WI38 (cell line): ENCODE measurements at regions not wholly inside any gene's neighbourhood (a gene's known extent, or its start where the extent isn't known, plus 50 kb on each side); places are given as distances from the start of the nearest gene placed in this dataset.

Experiments used
- H3K4me3 ChIP-seq: 2 replicates; pipeline ENCODE4 v1.5.1; 2011; ENCODE audit warnings: low read depth, mild to moderate bottlenecking, control low read depth, low read length
- TF ChIP-seq, protein P1 (sequence below): IDR thresholded peaks from 2 replicates; pipeline ENCODE4 v1.5.1; 2012; ENCODE audit warnings: low read depth, mild to moderate bottlenecking, control low read depth, low read length

DNA sequence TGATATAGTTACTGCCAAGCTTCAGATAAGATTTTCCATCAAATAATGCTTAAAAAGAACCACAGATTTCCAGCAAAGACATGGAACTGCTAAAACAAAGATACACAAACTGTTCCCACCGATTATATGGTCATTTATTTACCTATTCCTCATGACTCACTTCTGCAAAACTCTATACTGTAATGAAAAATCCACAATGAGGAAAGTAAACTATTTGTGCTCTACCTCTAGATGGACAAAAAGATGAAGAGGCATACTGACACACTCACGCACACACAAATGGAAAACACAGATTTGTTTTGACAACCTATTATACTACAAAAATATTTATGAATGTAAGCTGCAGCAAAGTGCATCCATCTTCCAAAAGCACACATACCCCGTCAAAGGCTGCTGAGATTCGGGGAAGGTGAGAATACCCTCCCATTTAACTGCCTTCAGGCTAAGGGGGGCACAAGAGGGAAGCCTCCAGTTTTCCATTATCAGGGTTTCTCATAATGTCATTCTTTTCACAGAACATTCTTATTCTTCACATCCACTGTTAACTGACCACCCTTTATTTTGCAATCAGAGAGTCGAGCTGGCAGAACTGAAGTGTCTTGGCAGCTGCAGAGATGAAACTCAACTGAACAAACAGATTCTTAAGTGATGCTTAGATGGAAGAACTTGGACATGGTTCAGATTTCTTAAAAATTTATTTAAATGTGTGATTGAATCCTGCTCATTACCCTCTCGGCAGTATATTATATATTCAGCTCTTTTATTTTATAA is 115.9 kb upstream of the TANK start:
- H3K4me3 ChIP-seq, result no peak overlapping the region
- TF ChIP-seq, protein P1, sequence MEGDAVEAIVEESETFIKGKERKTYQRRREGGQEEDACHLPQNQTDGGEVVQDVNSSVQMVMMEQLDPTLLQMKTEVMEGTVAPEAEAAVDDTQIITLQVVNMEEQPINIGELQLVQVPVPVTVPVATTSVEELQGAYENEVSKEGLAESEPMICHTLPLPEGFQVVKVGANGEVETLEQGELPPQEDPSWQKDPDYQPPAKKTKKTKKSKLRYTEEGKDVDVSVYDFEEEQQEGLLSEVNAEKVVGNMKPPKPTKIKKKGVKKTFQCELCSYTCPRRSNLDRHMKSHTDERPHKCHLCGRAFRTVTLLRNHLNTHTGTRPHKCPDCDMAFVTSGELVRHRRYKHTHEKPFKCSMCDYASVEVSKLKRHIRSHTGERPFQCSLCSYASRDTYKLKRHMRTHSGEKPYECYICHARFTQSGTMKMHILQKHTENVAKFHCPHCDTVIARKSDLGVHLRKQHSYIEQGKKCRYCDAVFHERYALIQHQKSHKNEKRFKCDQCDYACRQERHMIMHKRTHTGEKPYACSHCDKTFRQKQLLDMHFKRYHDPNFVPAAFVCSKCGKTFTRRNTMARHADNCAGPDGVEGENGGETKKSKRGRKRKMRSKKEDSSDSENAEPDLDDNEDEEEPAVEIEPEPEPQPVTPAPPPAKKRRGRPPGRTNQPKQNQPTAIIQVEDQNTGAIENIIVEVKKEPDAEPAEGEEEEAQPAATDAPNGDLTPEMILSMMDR, result no peak

DNA sequence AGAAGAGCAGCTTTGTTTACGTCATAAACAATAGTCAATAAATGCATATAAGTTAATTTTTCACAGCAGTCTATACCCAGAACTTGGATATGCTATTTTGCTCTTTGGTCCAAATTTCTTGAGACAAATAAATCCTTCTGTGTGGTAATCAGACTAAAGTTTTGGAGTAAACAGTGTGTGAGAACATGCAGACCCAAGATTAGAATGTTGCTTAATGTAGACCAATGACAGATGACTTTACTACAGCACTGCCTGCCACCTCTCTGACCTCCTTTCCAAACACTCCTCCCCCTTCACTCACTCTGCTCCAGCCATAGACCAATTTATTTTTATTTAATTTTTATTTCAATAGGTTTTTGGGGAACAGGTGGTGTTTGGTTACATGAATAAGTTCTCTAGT is 115.3 kb upstream of the TANK start:
- no peak overlapping the region for H3K4me3 ChIP-seq
- TF ChIP-seq, protein P1, result no peak

DNA sequence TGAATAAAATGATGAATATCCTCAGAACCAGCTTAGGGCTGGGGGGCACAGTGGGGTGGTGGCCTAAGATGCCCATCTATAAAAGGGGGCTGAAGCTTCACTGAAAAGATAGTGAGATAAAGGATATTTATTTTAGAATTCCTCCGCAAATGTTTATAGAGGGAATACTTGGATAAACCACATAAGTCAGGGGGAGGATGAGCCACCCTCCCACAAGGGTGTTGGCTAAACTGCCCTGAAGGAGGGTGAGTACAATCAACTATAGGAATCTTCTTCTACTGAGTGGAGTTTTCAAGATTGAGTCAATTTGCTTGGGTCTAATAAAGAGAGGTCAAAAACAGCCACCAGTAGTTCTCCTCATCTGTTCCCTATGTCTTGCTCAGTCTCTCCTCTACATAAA is 114.5 kb upstream of the TANK start:
- H3K4me3 ChIP-seq, result no peak overlapping the region
- TF ChIP-seq, protein P1, result no peak

DNA sequence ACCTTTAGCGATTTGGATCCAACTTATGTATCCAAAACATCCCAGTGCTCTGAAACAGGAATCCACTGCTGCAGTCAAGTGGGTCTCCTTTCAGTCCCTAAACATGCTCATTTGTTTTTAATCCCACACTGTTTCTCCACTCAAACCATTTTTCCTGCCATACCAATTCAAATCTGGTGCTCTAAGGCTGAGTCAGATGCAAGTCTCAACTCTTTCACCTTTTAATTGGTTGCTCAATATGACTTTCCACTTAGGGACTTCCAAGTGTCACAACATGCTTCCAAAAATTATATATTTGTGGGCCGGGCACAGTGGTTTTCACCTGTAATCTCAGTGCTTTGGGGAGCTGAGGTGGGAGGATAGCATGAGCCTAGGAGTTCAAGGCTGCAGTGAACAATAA is 113.4 kb upstream of the TANK start:
- H3K4me3 ChIP-seq, result no peak overlapping the region
- TF ChIP-seq, protein P1, result no peak

DNA sequence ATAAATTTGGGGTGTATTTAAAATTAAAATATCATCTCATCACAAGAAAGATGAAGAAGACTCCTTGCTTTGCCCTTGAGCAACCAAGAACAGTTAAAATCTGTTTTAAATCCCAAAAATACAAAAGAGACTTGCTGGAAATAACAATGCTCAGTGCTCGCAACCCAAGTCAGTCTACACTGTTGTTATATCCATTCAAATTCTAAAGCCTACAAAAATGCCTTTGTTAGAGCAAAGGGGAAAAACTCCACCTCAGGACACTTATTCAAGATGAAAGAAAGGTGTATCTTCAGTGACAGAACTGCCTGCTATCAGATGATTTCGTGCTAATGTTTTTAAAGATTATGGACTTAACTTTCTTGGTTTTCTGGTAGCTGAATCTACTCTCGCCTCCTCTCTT is 111.9 kb upstream of the TANK start:
- no peak overlapping the region for H3K4me3 ChIP-seq
- TF ChIP-seq, protein P1, result no peak

DNA sequence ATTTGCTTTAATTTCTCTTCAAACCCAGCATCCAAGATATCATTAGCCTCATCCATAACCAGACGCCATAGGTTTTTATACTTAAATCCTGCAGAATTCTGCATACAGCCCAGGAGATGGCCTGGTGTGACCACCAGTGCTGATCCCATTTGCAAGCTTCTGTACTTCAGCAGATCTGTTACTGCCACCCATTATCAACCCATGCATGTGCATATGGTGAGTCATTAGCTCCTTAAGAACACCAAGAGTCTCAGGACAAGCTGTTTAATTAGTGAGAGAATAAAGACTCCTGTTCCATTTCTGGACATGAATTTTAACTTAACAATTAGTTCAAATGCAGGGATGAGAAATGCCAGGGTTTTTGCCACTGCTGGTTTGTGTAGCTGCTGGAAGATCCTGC is 110.7 kb upstream of the TANK start:
- H3K4me3 ChIP-seq, result no peak overlapping the region
- TF ChIP-seq, protein P1, result no peak

DNA sequence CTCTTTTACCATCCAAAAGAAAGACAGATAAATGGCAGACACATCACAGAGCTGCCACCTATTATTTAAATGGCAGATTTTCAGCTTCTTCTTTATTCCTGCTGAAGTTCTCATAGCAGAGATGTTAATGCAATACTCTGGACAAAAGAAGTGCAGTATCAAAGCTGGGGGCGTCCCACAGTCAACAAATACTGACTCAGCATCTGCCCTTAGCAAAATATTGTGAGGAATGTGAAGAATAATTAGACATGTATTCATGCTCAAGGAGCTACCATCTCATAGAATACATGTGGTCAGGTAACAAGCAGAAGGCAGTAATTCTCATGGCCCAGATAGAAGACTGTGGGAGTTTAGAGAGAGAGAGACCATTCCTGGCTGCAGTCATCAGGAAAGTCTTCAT is 108.0 kb upstream of the TANK start:
- H3K4me3 ChIP-seq, result no peak overlapping the region
- TF ChIP-seq, protein P1, result no peak
